Upper lobe of left lung (tissue), 4 donors: ENCODE measurements at regions not wholly inside any gene's neighbourhood (a gene's known extent, or its start where the extent isn't known, plus 50 kb on each side); places are given as distances from the start of the nearest gene placed in this dataset.

Experiments
- CTCF ChIP-seq, 6 experiments: fragments of 450-650 bp in 4 of 6; fragments of 200-600 bp in 2 of 6; sonication (generic) in 2 of 6; IDR thresholded peaks; one replicate each; pipeline ENCODE4 v1.5.1; 2016 to 2019; ENCODE audit warnings: antibody characterized with exemption in 6 of 6
- EP300 ChIP-seq, 4 donors: sonication (generic); formaldehyde crosslinking; IDR thresholded peaks; one replicate each; pipeline ENCODE4 v1.5.1; 2017; ENCODE audit warnings: antibody characterized with exemption in 4 of 4, control low read depth in 2 of 4
- POLR2A ChIP-seq, 4 donors: fragments of 450-650 bp; IDR thresholded peaks; one replicate each; pipeline ENCODE4 v1.5.1; 2016 to 2017; ENCODE audit warnings: antibody characterized with exemption in 4 of 4, mild to moderate bottlenecking in 2 of 4

- no peak for TF ChIP-seq CTCF (IDR thresholded peaks at IDR 0.05)
- no peak for TF ChIP-seq POLR2A (IDR thresholded peaks at IDR 0.05)
- no peak for TF ChIP-seq EP300 (IDR thresholded peaks at IDR 0.05)
Observed at GRCh38 chr11:98952107-98952506, 68.6 kb upstream of the CNTN5 start.
